Prostate gland (tissue), 2 donors: ENCODE measurements at regions not wholly inside any gene's neighbourhood (a gene's known extent, or its start where the extent isn't known, plus 50 kb on each side); places are given as distances from the start of the nearest gene placed in this dataset.

Experiments used
- DNase-seq: peaks from one replicate; pipeline ENCODE4 v3.0.0-alpha.2; 2019; ENCODE audit warnings: low spot score
- H3K27ac ChIP-seq, 2 donors: fragments of 200-600 bp; sonication (generic); 2 replicates each; pipeline ENCODE4 v1.5.1; 2017 to 2019
- H3K27me3 ChIP-seq: fragments of 200-600 bp; sonication (generic); replicated peaks from 2 replicates; pipeline ENCODE4 v1.5.1; 2019; ENCODE audit not compliant: insufficient read depth
- H3K36me3 ChIP-seq, 2 donors: fragments of 200-600 bp; sonication (generic); 1 replicate in 1 of 2; 2 replicates in 1 of 2; pipeline versions ENCODE4 v1.5.1 to v1.8.1; 2017 to 2019
- H3K4me1 ChIP-seq: fragments of 200-600 bp; sonication (generic); replicated peaks from 2 replicates; pipeline ENCODE4 v1.5.1; 2019
- H3K4me3 ChIP-seq, 2 donors: fragments of 200-600 bp; sonication (generic); 2 replicates each; pipeline ENCODE4 v1.5.1; 2017 to 2019
- H3K9me3 ChIP-seq: fragments of 200-600 bp; sonication (generic); 2 replicates; pipeline ENCODE4 v1.5.1; 2017
- CTCF ChIP-seq, 4 experiments: fragments of 200-600 bp in 2 of 4; fragments of 450-650 bp in 2 of 4; sonication (generic) in 2 of 4; IDR thresholded peaks; 1 replicate in 3 of 4; 2 replicates in 1 of 4; pipeline ENCODE4 v1.5.1; 2016 to 2019; ENCODE audit warnings: antibody characterized with exemption in 4 of 4, mild to moderate bottlenecking in 2 of 4, moderate library complexity in 2 of 4
- POLR2A ChIP-seq: fragments of 450-650 bp; IDR thresholded peaks from one replicate; pipeline ENCODE4 v1.6.1; 2016; ENCODE audit warnings: antibody characterized with exemption, mild to moderate bottlenecking
- POLR2AphosphoS5 ChIP-seq: sonication (generic); formaldehyde crosslinking; IDR thresholded peaks from one replicate; pipeline ENCODE4 v1.6.1; 2017; ENCODE audit warnings: antibody characterized with exemption
- WGBS: methylation state at CpG from one replicate; pipeline ENCODE4 v1.1.5; 2018; 5-methylcytosine and 5-hydroxymethylcytosine counted together
- intact Hi-C: fragments of 100-400 bp; cut with DNase I; formaldehyde crosslinking; loops from one replicate; pipeline ENCODE4 v1.14.2; 2022

- H3K27ac ChIP-seq: no peak overlapping the region
- TF ChIP-seq CTCF (IDR thresholded peaks at IDR 0.05): no peak
- TF ChIP-seq POLR2AphosphoS5: no peak
- TF ChIP-seq POLR2A: no peak
- whole genome bisulfite sequencing: 93% methylated on average over 5 of the region's 5 CpGs
- no peaks in the 10 kb centered on the region for H3K27me3 ChIP-seq
- intact Hi-C loops: no loop called here
- H3K4me1 ChIP-seq: no peaks in the 10 kb centered on the region
- H3K9me3 ChIP-seq: no peaks in the 10 kb centered on the region
- H3K36me3 ChIP-seq: no peaks in the 10 kb centered on the region
- no peak for DNase-seq
- H3K4me3 ChIP-seq: no peak overlapping the region
Observed at GRCh38 chr1:82893712-82894470, 1093.2 kb downstream of the ADGRL2 start.

GRCh38 chr1:82880506-82880905, 1079.8 kb downstream of the ADGRL2 start:
- no peak for DNase-seq
- Histone ChIP-seq H3K27ac (no peak overlapping the region), H3K9me3 (no peaks in the 10 kb centered on the region), H3K27me3 (no peaks in the 10 kb centered on the region), H3K4me1 (no peaks in the 10 kb centered on the region), H3K36me3 (no peaks in the 10 kb centered on the region), H3K4me3 (no peak overlapping the region)
- TF ChIP-seq POLR2A (no peak), POLR2AphosphoS5 (no peak), CTCF (IDR thresholded peaks at IDR 0.05) (no peak)
- intact Hi-C loops: no loop called here
- 89% methylated on average over 3 of the region's 3 CpGs for WGBS

GRCh38 chr1:82879701-82880305, 1079.1 kb downstream of the ADGRL2 start:
- H3K27ac ChIP-seq: no peak overlapping the region
- no peaks in the 10 kb centered on the region for H3K27me3 ChIP-seq
- no peaks in the 10 kb centered on the region for H3K9me3 ChIP-seq
- DNase-seq: no peak
- intact Hi-C loops: no loop called here
- no peaks in the 10 kb centered on the region for H3K4me1 ChIP-seq
- TF ChIP-seq POLR2AphosphoS5 (no peak), CTCF (IDR thresholded peaks at IDR 0.05) (no peak), POLR2A (no peak)
- no peaks in the 10 kb centered on the region for H3K36me3 ChIP-seq
- 68% methylated on average over 4 of the region's 4 CpGs for WGBS
- no peak overlapping the region for H3K4me3 ChIP-seq

GRCh38 chr1:82875170-82875569, 1074.4 kb downstream of the ADGRL2 start:
- H3K4me3 ChIP-seq: no peak overlapping the region

More at GRCh38 chr1:82875170-82875569, 1074.4 kb downstream of the ADGRL2 start:
- Histone ChIP-seq H3K4me1 (no peaks in the 10 kb centered on the region), H3K27me3 (no peaks in the 10 kb centered on the region), H3K27ac (no peak overlapping the region), H3K9me3 (no peaks in the 10 kb centered on the region), H3K36me3 (no peaks in the 10 kb centered on the region)
- intact Hi-C loops: no loop called here
- WGBS: 90% methylated on average over 1 of the region's 1 CpG
- no peak for TF ChIP-seq POLR2AphosphoS5
- TF ChIP-seq POLR2A: no peak
- no peak for TF ChIP-seq CTCF (IDR thresholded peaks at IDR 0.05)
- no peak for DNase-seq
